GM06990 (cell line): ENCODE measurements at regions not wholly inside any gene's neighbourhood (a gene's known extent, or its start where the extent isn't known, plus 50 kb on each side); places are given as distances from the start of the nearest gene placed in this dataset.
"Not testable (repeated sequence)": the region's sequence is repeated elsewhere in the genome, so short reads cannot be mapped to it uniquely, and the experiment has no call there.

Source experiments
- DNase-seq: peaks from one replicate; pipeline ENCODE4 v3.0.0-alpha.2; 2011; ENCODE audit not compliant: insufficient read length; ENCODE audit errors: extremely low read depth
- H3K27me3 ChIP-seq: replicated peaks from 2 replicates; pipeline ENCODE4 v1.6.0; 2011; ENCODE audit warnings: low read length; ENCODE audit not compliant: control insufficient read depth, insufficient read depth
- H3K36me3 ChIP-seq: 2 replicates; pipeline ENCODE4 v1.5.1; 2011; ENCODE audit warnings: low read length; ENCODE audit not compliant: control insufficient read depth, insufficient read depth
- H3K4me3 ChIP-seq: replicated peaks from 2 replicates; pipeline ENCODE4 v1.5.1; 2011; ENCODE audit warnings: low read depth, mild to moderate bottlenecking, control low read depth, low read length
- CTCF ChIP-seq: IDR thresholded peaks from 2 replicates; pipeline ENCODE4 v1.5.1; 2011; ENCODE audit warnings: low read length, control low read depth, mild to moderate bottlenecking, inconsistent platforms; ENCODE audit not compliant: insufficient read depth, poor library complexity, severe bottlenecking

GRCh38 chr7:17095931-17096330 is 202.5 kb upstream of the AHR start:
- DNase-seq, result no peak
- no peak for TF ChIP-seq CTCF
- no peak overlapping the region for H3K4me3 ChIP-seq

DNA sequence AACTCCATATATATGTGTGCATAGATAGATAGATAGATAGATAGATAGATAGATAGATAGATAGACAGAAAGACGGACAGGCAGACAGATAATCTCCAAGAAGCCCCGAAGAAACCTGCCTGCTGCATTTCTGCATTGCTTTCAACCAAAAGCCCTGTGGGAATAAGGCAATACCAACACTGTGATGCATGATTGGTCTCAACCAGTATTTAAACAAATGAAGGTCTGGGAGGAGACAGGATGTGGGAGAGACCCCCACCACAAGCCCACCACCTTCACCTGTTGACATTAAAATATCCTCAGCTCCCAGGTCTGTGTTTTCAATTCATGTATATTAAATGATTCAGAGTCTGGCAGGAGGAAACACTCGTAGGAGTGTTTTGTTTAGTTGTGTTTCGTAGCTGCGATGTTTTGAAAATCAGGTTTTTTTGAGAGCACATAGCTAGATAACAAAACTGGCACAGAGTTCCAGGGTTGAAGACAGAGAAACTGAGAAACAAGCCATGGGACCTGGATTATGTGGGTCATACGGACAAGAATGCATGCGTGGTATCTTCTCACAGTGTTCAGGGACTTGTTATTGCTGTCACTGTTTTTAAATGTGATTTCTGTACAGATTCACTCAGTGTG is 200.7 kb upstream of the AHR start:
- no peak for DNase-seq
- no peaks in the 10 kb centered on the region for H3K27me3 ChIP-seq
- TF ChIP-seq CTCF, result no peak
- H3K4me3 ChIP-seq, result no peak overlapping the region
- no peaks in the 10 kb centered on the region for H3K36me3 ChIP-seq

More at GRCh38 chr7:17095931-17096330, 202.5 kb upstream of the AHR start:
- Histone ChIP-seq H3K27me3 (no peaks in the 10 kb centered on the region), H3K36me3 (no peaks in the 10 kb centered on the region)

GRCh38 chr7:17098515-17098914 is 199.9 kb upstream of the AHR start:
- Histone ChIP-seq H3K36me3 (no peaks in the 10 kb centered on the region), H3K27me3 (no peaks in the 10 kb centered on the region), H3K4me3 (no peak overlapping the region)
- no peak for TF ChIP-seq CTCF
- DNase-seq, result no peak

- no peak for DNase-seq
- no peaks in the 10 kb centered on the region for H3K27me3 ChIP-seq
These were observed 199.1 kb upstream of the AHR start for GRCh38 chr7:17099083-17099973.

GRCh38 chr7:17099974-17100509 is 198.4 kb upstream of the AHR start:
- not testable (repeated sequence) for H3K36me3 ChIP-seq, DNase-seq, H3K4me3 ChIP-seq, H3K27me3 ChIP-seq

More at GRCh38 chr7:17099083-17099973, 199.1 kb upstream of the AHR start:
- no peaks in the 10 kb centered on the region for H3K36me3 ChIP-seq
- H3K4me3 ChIP-seq, result no peak overlapping the region
- no peak for TF ChIP-seq CTCF

GRCh38 chr7:17101207-17101696 is 197.2 kb upstream of the AHR start:
- Histone ChIP-seq H3K27me3 (no peaks in the 10 kb centered on the region; the same call in 1 of the 2 replicates), H3K4me3 (no peak overlapping the region), H3K36me3 (no peaks in the 10 kb centered on the region)
- no peak for DNase-seq
- no peak for TF ChIP-seq CTCF
